Testis (tissue), 2 donors: ENCODE measurements at regions not wholly inside any gene's neighbourhood (a gene's known extent, or its start where the extent isn't known, plus 50 kb on each side); places are given as distances from the start of the nearest gene placed in this dataset.

Experiments used
- DNase-seq: peaks from one replicate; pipeline ENCODE4 v3.0.0-alpha.2; 2019
- H3K27ac ChIP-seq, 2 donors: fragments of 200-600 bp; sonication (generic); one replicate each; pipeline ENCODE4 v1.5.1; 2019
- H3K27me3 ChIP-seq: fragments of 200-600 bp; sonication (generic); one replicate; pipeline ENCODE4 v1.5.1; 2019
- H3K36me3 ChIP-seq: fragments of 200-600 bp; sonication (generic); one replicate; pipeline ENCODE4 v1.5.1; 2017; ENCODE audit warnings: low read depth; ENCODE audit errors: missing control alignments
- H3K4me1 ChIP-seq: fragments of 200-600 bp; sonication (generic); one replicate; pipeline ENCODE4 v1.5.1; 2019
- H3K4me3 ChIP-seq, 2 donors: fragments of 200-600 bp; sonication (generic); one replicate each; pipeline ENCODE4 v1.5.1; 2017 to 2019
- H3K9me3 ChIP-seq: fragments of 200-600 bp; sonication (generic); one replicate; pipeline ENCODE4 v1.5.1; 2017
- CTCF ChIP-seq, 3 experiments: fragments of 450-650 bp in 2 of 3; fragments of 200-600 bp in 1 of 3; sonication (generic) in 1 of 3; IDR thresholded peaks; one replicate each; pipeline ENCODE4 v1.5.1; 2016 to 2019; ENCODE audit warnings: antibody characterized with exemption in 3 of 3, mild to moderate bottlenecking in 2 of 3, moderate library complexity in 1 of 3
- POLR2A ChIP-seq: fragments of 450-650 bp; IDR thresholded peaks from one replicate; pipeline ENCODE4 v1.6.1; 2017; ENCODE audit warnings: antibody characterized with exemption, mild to moderate bottlenecking, moderate library complexity
- WGBS, 2 donors: methylation state at CpG; one replicate each; pipeline ENCODE4 v1.1.5; 2018; 5-methylcytosine and 5-hydroxymethylcytosine counted together
- intact Hi-C: fragments of 100-400 bp; cut with DNase I; formaldehyde crosslinking; loops from one replicate; pipeline ENCODE4 v1.15.1; 2023; ENCODE audit warnings: low total_unique reads

DNA sequence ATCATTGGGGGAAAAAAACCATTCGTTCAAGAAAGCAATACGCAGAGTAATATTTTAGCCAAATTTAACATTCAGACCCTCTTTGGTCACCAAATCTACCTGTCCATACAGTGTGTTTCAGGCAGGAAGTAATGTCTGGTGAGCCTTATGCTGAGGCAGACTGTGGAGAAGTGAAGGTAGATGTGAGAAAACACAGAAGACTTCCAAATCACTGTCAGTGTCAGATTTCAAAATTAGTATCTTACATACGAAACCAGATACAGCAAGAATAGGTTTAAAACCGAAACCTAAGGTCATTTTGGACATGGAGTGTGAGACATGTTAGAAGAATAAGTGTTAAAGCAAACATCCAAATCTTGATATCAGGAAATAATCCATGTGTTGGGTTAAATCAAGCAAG lies 664.5 kb upstream of the HTR2C start:
- Histone ChIP-seq H3K27me3 (no peaks in the 10 kb centered on the region), H3K4me1 (no peaks in the 10 kb centered on the region), H3K4me3 (no peak overlapping the region), H3K27ac (no peak overlapping the region), H3K9me3 (no peaks in the 10 kb centered on the region), H3K36me3 (no peaks in the 10 kb centered on the region)
- no peak for DNase-seq
- WGBS, 2 donors, result 82 to 90% methylated on average over 4 of the region's 4 CpGs
- no peak for TF ChIP-seq CTCF (IDR thresholded peaks at IDR 0.05)
- TF ChIP-seq POLR2A, result no peak
- intact Hi-C loops, result no loop called here

- no peaks in the 10 kb centered on the region for H3K27me3 ChIP-seq
- no peak for DNase-seq
Observed at GRCh38 chrX:113906168-113906567, 677.7 kb upstream of the HTR2C start.

DNA sequence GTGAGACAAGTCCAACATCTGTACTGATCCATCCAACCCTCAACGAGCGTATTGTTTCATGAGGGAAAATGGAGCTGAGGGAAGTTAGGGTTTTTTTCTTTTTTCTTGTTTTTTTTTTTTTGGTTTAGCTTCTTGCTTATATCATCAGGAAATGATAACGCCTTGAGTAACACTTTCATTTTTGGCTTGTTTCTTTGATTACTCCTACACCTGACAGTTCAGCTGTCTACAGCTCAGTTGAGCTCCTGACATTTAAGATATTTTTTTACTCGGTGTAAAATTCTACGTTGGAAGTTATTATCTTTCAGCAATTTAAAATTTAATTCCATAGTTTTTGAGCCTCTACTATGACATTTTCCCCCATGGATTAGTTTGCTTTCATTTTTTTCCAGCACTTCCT lies 691.0 kb upstream of the HTR2C start:
- 63 to 72% methylated on average over 5 of the region's 5 CpGs for WGBS, 2 donors
- no peaks in the 10 kb centered on the region for H3K27me3 ChIP-seq
- intact Hi-C loops, result no loop called here
- H3K36me3 ChIP-seq, result no peaks in the 10 kb centered on the region
- no peak overlapping the region for H3K27ac ChIP-seq
- H3K4me1 ChIP-seq, result no peaks in the 10 kb centered on the region
- no peak for TF ChIP-seq CTCF (IDR thresholded peaks at IDR 0.05)
- no peak for TF ChIP-seq POLR2A
- no peak overlapping the region for H3K4me3 ChIP-seq
- no peak for DNase-seq
- H3K9me3 ChIP-seq, result no peaks in the 10 kb centered on the region

More at GRCh38 chrX:113906168-113906567, 677.7 kb upstream of the HTR2C start:
- no peaks in the 10 kb centered on the region for H3K4me1 ChIP-seq
- intact Hi-C loops, result no loop called here
- no peak overlapping the region for H3K4me3 ChIP-seq
- no peaks in the 10 kb centered on the region for H3K36me3 ChIP-seq
- H3K27ac ChIP-seq, result no peak overlapping the region
- no peak for TF ChIP-seq POLR2A
- no peak for TF ChIP-seq CTCF (IDR thresholded peaks at IDR 0.05)
- no peaks in the 10 kb centered on the region for H3K9me3 ChIP-seq

DNA sequence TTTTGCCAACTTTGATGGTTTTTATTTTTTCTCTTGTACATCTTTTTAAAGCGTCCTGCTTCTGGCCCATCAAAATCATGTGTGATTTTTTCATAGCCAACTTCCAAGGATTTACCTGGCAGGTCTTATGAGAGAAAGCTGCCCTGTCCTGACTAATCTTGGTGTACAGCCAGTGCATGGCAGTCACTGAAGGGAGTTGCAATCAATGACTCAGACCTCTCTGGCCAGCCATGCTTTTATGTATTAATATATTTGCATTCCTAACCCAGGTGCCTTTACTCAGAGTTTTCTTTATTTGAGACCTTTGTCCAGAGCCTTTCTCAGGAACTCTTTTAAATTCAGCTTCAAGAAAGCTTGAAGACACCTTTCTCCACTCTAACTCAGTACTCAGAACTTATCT lies 691.5 kb upstream of the HTR2C start:
- intact Hi-C loops, result no loop called here
- DNase-seq, result no peak
- no peak overlapping the region for H3K4me3 ChIP-seq
- WGBS, 2 donors, result 88 to 91% methylated on average over 1 of the region's 1 CpG
- H3K4me1 ChIP-seq, result no peaks in the 10 kb centered on the region
- no peaks in the 10 kb centered on the region for H3K36me3 ChIP-seq
- no peak overlapping the region for H3K27ac ChIP-seq
- no peaks in the 10 kb centered on the region for H3K27me3 ChIP-seq
- H3K9me3 ChIP-seq, result no peaks in the 10 kb centered on the region
- TF ChIP-seq POLR2A, result no peak
- TF ChIP-seq CTCF (IDR thresholded peaks at IDR 0.05), result no peak

DNA sequence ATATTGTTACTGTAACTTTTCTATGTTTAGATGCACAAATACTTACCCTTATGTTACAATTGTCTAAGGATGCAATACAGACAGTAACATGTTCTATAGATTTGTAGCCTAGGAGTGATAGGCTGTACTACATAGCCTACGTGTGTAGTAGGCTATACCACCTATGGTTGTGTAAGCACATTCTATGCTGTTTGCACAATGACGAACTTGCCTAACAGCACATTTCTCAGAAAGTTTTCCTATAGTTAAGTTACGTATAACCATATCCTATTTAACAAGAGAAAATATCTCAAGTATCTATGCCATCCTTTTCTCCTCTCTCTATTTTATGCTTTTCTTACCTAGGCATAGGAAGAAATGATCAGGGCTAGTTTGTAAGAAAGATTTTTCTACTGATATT lies 710.8 kb upstream of the HTR2C start:
- no peaks in the 10 kb centered on the region for H3K9me3 ChIP-seq
- no peak for DNase-seq
- H3K4me3 ChIP-seq, result no peak overlapping the region
- no peak for TF ChIP-seq POLR2A
- TF ChIP-seq CTCF (IDR thresholded peaks at IDR 0.05), result no peak
- H3K27me3 ChIP-seq, result no peaks in the 10 kb centered on the region
- WGBS, 2 donors, result 92 to 95% methylated on average over 3 of the region's 3 CpGs
- intact Hi-C loops, result no loop called here
- no peaks in the 10 kb centered on the region for H3K36me3 ChIP-seq
- no peaks in the 10 kb centered on the region for H3K4me1 ChIP-seq
- H3K27ac ChIP-seq, result no peak overlapping the region
